ENCODE measurements at regions not wholly inside any gene's neighbourhood (a gene's known extent, or its start where the extent isn't known, plus 50 kb on each side); places are given as distances from the start of the nearest gene placed in this dataset.

DNA sequence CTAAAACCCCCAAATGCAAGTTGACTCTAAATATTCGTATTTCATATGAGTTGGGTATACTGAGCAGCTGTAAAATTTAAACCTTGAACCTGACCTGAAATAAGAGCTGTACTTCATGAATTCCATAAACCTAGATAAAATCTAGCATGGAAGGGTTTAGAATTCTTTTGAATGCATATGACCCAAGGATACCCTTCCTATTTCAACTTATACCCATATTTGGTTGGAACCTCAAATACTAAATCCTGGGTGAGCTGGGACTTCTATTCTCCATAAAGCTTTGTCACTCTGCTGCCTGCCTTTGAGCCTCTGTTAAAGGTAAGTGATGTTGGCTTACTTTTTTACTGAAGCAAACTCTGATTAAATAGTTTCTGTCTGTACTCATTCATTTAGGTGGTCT lies 994.6 kb downstream of the SUCLG1 start:
- TF ChIP-seq, protein P1, sequence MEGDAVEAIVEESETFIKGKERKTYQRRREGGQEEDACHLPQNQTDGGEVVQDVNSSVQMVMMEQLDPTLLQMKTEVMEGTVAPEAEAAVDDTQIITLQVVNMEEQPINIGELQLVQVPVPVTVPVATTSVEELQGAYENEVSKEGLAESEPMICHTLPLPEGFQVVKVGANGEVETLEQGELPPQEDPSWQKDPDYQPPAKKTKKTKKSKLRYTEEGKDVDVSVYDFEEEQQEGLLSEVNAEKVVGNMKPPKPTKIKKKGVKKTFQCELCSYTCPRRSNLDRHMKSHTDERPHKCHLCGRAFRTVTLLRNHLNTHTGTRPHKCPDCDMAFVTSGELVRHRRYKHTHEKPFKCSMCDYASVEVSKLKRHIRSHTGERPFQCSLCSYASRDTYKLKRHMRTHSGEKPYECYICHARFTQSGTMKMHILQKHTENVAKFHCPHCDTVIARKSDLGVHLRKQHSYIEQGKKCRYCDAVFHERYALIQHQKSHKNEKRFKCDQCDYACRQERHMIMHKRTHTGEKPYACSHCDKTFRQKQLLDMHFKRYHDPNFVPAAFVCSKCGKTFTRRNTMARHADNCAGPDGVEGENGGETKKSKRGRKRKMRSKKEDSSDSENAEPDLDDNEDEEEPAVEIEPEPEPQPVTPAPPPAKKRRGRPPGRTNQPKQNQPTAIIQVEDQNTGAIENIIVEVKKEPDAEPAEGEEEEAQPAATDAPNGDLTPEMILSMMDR (IDR thresholded peaks at IDR 0.05; ENCODE audit: control insufficient read depth, extremely low read depth, insufficient read depth): no peak

DNA sequence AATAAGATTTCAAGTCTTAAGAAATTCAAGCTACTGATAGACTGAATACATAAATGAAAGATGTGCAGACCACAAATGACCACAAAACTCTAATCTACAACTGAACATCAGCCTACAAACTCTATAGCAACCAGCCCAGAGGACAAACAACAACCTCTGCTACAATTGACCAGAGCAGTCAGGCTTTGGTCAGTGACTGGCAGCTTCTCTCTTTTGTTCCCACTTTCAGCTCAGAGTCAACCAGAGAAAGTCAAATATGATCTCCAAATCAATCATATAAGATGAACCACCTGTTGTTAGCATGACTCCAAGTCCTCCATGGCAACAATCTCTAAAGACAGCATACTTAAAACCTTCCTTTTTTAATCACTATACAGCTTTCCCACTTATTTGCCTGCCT lies 996.2 kb downstream of the SUCLG1 start:
- TF ChIP-seq, protein P1 (IDR thresholded peaks at IDR 0.05; ENCODE audit: control insufficient read depth, extremely low read depth, insufficient read depth): no peak
- H3K4me3 ChIP-seq (ENCODE audit: low read depth, low read length): no peak overlapping the region
- DNase-seq (ENCODE audit: low read depth): no peak

More for the DNA sequence above, 994.6 kb downstream of the SUCLG1 start:
- no peak overlapping the region for H3K4me3 ChIP-seq (ENCODE audit: low read depth, low read length)
- DNase-seq (ENCODE audit: low read depth): no peak

DNA sequence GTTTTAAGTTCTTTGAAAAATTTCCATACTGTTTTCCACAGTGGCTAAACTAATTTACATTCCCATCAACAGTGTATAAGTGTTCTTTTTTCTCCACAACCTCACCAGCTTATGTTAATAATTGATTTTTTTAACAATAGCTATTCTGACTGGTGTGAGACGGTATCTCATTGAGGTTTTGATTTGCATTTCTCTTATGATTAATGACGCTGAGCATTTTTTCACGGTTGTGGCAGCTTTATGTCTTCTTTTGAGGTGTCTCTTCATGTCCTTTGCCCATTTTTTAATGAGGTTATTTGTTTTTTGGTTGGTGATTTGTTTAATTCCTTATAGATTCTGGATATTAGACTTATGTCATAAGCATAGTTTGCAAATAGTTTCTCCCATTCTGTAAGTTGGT lies 997.9 kb downstream of the SUCLG1 start:
- H3K4me3 ChIP-seq (ENCODE audit: low read depth, low read length): no peak overlapping the region
- TF ChIP-seq, protein P1 (IDR thresholded peaks at IDR 0.05; ENCODE audit: control insufficient read depth, extremely low read depth, insufficient read depth): no peak
- no peak for DNase-seq (ENCODE audit: low read depth)

DNA sequence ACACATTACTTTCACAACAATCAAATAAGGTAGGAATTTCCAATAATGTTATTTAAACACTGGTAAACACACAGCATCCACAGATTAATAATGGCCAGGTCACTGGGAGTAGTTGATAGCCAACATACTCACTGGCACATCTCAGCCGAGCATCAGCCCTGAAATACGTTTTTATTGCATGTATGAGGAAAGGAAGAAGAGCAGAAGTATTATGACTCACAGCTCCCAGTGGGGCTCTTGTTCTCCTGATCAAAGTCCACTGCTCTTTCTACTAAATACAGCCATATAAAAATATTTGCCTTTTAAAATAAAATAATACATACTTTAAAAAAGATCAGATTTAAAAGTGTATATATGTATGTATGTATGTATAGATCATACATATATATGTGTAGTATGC lies 999.6 kb downstream of the SUCLG1 start:
- H3K4me3 ChIP-seq (ENCODE audit: low read depth, low read length): no peak overlapping the region
- no peak for DNase-seq (ENCODE audit: low read depth)
- TF ChIP-seq, protein P1 (IDR thresholded peaks at IDR 0.05; ENCODE audit: control insufficient read depth, extremely low read depth, insufficient read depth): no peak

DNA sequence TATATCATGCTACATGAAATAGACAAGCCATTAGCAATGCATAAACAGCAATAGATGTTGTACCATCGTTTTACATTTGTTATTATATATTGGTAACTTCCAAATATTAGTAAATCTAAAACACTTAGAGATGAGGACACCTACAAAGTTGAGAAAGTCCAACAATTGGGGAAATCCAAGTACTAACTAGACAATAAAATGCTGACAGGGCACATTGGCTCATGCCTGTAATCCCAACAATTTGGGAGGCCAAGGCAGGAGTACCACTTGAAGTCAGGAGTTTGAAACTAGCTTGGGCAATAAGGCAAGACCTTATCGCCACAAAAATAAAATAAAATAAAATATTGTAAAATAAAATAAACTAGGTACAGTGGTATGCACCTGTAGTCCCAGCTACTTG lies 1023.1 kb downstream of the SUCLG1 start:
- no peak overlapping the region for H3K4me3 ChIP-seq (ENCODE audit: low read depth, low read length)
- TF ChIP-seq, protein P1 (IDR thresholded peaks at IDR 0.05; ENCODE audit: control insufficient read depth, extremely low read depth, insufficient read depth): no peak
- DNase-seq (ENCODE audit: low read depth): no peak

DNA sequence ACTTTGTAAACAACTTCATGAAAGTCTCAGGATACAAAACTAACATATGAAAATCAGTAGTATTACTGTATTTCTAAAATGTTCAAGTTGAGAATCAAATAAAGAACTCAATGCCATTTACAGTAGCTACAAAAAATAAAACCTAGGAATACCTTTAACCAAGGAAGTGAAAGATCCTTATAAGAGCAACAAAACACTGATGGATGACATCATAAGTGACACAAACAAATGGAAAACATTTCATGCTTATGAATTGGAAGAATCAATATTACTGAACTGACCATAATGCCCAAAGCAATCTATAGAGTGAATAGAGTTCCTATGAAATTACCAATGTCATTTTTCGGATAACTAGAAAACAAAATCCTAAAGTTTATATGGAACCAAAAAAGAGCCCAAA lies 1038.1 kb downstream of the SUCLG1 start:
- TF ChIP-seq, protein P1 (IDR thresholded peaks at IDR 0.05; ENCODE audit: control insufficient read depth, extremely low read depth, insufficient read depth): no peak
- DNase-seq (ENCODE audit: low read depth): no peak
- H3K4me3 ChIP-seq (ENCODE audit: low read depth, low read length): no peak overlapping the region

DNA sequence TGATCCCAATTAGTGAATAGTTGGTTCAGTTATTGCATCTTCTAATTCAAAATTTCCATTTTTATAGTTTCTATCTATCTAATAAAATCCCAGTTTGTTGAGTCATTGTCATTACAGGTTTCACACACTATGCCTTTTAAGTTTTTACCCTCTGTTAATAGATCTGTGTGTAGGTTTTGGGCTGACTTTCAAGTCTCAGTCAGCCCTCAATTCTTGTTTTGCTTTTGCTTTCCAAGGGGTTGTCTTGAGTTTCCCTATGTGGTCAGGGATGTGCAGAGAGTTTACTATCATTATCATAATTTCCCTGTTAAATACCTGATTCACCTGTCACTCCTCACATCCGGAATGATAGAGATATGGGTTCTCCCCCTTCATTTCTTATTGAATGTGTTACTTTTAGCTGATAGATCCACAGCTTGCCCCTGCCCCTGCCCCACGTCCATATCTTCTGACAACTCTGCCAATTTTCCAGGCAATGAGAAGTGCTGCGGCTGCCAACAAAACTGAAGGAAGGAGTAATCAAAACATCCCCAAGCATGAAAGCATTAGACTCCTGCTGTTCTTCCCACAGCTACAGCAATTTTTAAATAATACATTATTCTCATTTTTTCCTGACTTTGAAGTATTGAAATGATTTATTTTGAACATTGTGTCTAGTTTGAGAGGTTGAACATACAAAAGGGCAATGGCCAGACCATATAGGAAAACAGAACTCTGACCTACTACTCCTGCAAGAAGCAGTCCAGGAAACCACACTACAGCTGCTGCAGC lies 1064.8 kb downstream of the SUCLG1 start:
- no peak for DNase-seq (ENCODE audit: low read depth)
- H3K4me3 ChIP-seq (ENCODE audit: low read depth, low read length): no peak overlapping the region
- TF ChIP-seq, protein P1 (IDR thresholded peaks at IDR 0.05; ENCODE audit: control insufficient read depth, extremely low read depth, insufficient read depth): no peak
